ENCODE measurements at regions not wholly inside any gene's neighbourhood (a gene's known extent, or its start where the extent isn't known, plus 50 kb on each side); places are given as distances from the start of the nearest gene placed in this dataset.

GRCh38 chr18:77679869-77680268, 430.2 kb downstream of the GALR1 start:
- H4K20me1 ChIP-seq (ENCODE audit: insufficient read depth), result no peaks in the 10 kb centered on the region
- in situ Hi-C loops (cut with MboI), result no loop called here
- WGBS, 2 experiments (ENCODE audit: low coverage in 1 of 2, low lambda C conversion rate in 2 of 2, missing lambda C conversion rate in 2 of 2), result 32 to 33% methylated on average over 3 of the region's 3 CpGs

GRCh38 chr18:77700051-77700450, 450.4 kb downstream of the GALR1 start:
- no peaks in the 10 kb centered on the region for H3K27me3 ChIP-seq (replicated peaks; ENCODE audit: insufficient read depth)
- no peaks in the 10 kb centered on the region for H3K36me3 ChIP-seq (ENCODE audit: low read depth)
- no peaks in the 10 kb centered on the region for H3F3A ChIP-seq (ENCODE audit: insufficient read depth)
- H4K20me1 ChIP-seq (ENCODE audit: insufficient read depth), result no peaks in the 10 kb centered on the region
- no peak overlapping the region for H3K27ac ChIP-seq
- peak; percentile 1 for DNase-seq
- 24 to 25% methylated on average over 6 of the region's 6 CpGs for WGBS, 2 experiments (ENCODE audit: low coverage in 1 of 2, low lambda C conversion rate in 2 of 2, missing lambda C conversion rate in 2 of 2)
- no peaks in the 10 kb centered on the region for H3K79me2 ChIP-seq (ENCODE audit: insufficient read depth)
- H3K9ac ChIP-seq, result no peak overlapping the region
- H2AFZ ChIP-seq, result no peak overlapping the region
- no peak overlapping the region for H3K4me2 ChIP-seq (ENCODE audit: unreplicated experiment)
- in situ Hi-C loops (cut with MboI), result no loop called here
- no peaks in the 10 kb centered on the region for H3K4me1 ChIP-seq (ENCODE audit: insufficient read depth)
- no peaks in the 10 kb centered on the region for H3K9me2 ChIP-seq (ENCODE audit: insufficient read depth)
- H3K4me3 ChIP-seq, result no peak overlapping the region
- no peaks in the 10 kb centered on the region for H3K9me3 ChIP-seq (ENCODE audit: low read depth)
- no peak for TF ChIP-seq EZH2 (IDR thresholded peaks at IDR 0.05; ENCODE audit: insufficient read depth, poor library complexity, severe bottlenecking)
- no peak for TF ChIP-seq EZH2phosphoT487 (IDR thresholded peaks at IDR 0.05; ENCODE audit: insufficient read depth, low read depth)

More at GRCh38 chr18:77679869-77680268, 430.2 kb downstream of the GALR1 start:
- no peak overlapping the region for H3K9ac ChIP-seq
- no peaks in the 10 kb centered on the region for H3K36me3 ChIP-seq (ENCODE audit: low read depth)
- H3K27ac ChIP-seq, result no peak overlapping the region
- no peaks in the 10 kb centered on the region for H3K27me3 ChIP-seq (replicated peaks; ENCODE audit: insufficient read depth)
- no peaks in the 10 kb centered on the region for H3K9me3 ChIP-seq (ENCODE audit: low read depth)
- no peak overlapping the region for H3K4me2 ChIP-seq (ENCODE audit: unreplicated experiment)
- TF ChIP-seq EZH2 (IDR thresholded peaks at IDR 0.05; ENCODE audit: insufficient read depth, poor library complexity, severe bottlenecking) (no peak), EZH2phosphoT487 (IDR thresholded peaks at IDR 0.05; ENCODE audit: insufficient read depth, low read depth) (no peak)
- H3K9me2 ChIP-seq (ENCODE audit: insufficient read depth), result no peaks in the 10 kb centered on the region
- no peak overlapping the region for H2AFZ ChIP-seq
- no peaks in the 10 kb centered on the region for H3K4me1 ChIP-seq (ENCODE audit: insufficient read depth)
- no peak for DNase-seq
- H3F3A ChIP-seq (ENCODE audit: insufficient read depth), result no peaks in the 10 kb centered on the region
- H3K79me2 ChIP-seq (ENCODE audit: insufficient read depth), result no peaks in the 10 kb centered on the region
- no peak overlapping the region for H3K4me3 ChIP-seq

GRCh38 chr18:77701977-77702376, 452.3 kb downstream of the GALR1 start:
- TF ChIP-seq EZH2phosphoT487 (IDR thresholded peaks at IDR 0.05; ENCODE audit: insufficient read depth, low read depth) (no peak), EZH2 (IDR thresholded peaks at IDR 0.05; ENCODE audit: insufficient read depth, poor library complexity, severe bottlenecking) (no peak)
- no peaks in the 10 kb centered on the region for H3K9me3 ChIP-seq (ENCODE audit: low read depth)
- in situ Hi-C loops (cut with MboI), result no loop called here
- no peak overlapping the region for H3K9ac ChIP-seq
- no peaks in the 10 kb centered on the region for H3K9me2 ChIP-seq (ENCODE audit: insufficient read depth)
- no peaks in the 10 kb centered on the region for H3K79me2 ChIP-seq (ENCODE audit: insufficient read depth)
- no peaks in the 10 kb centered on the region for H3K27me3 ChIP-seq (replicated peaks; ENCODE audit: insufficient read depth)
- no peaks in the 10 kb centered on the region for H3K36me3 ChIP-seq (ENCODE audit: low read depth)
- WGBS, 2 experiments (ENCODE audit: low coverage in 1 of 2, low lambda C conversion rate in 2 of 2, missing lambda C conversion rate in 2 of 2), result 44 to 80% methylated on average over 1 of the region's 1 CpG
- H4K20me1 ChIP-seq (ENCODE audit: insufficient read depth), result no peaks in the 10 kb centered on the region
- H3F3A ChIP-seq (ENCODE audit: insufficient read depth), result no peaks in the 10 kb centered on the region
- DNase-seq, result no peak
- H3K27ac ChIP-seq, result no peak overlapping the region
- no peak overlapping the region for H3K4me2 ChIP-seq (ENCODE audit: unreplicated experiment)
- no peak overlapping the region for H2AFZ ChIP-seq
- H3K4me1 ChIP-seq (ENCODE audit: insufficient read depth), result no peaks in the 10 kb centered on the region
- H3K4me3 ChIP-seq, result no peak overlapping the region

GRCh38 chr18:77702686-77703085, 453.0 kb downstream of the GALR1 start:
- Histone ChIP-seq H3K9me3 (ENCODE audit: low read depth) (no peaks in the 10 kb centered on the region), H3K27me3 (replicated peaks; ENCODE audit: insufficient read depth) (no peaks in the 10 kb centered on the region), H3K27ac (no peak overlapping the region), H3K9ac (no peak overlapping the region), H4K20me1 (ENCODE audit: insufficient read depth) (no peaks in the 10 kb centered on the region), H3K79me2 (ENCODE audit: insufficient read depth) (no peaks in the 10 kb centered on the region), H3K4me2 (ENCODE audit: unreplicated experiment) (no peak overlapping the region), H3K9me2 (ENCODE audit: insufficient read depth) (no peaks in the 10 kb centered on the region), H3K36me3 (ENCODE audit: low read depth) (no peaks in the 10 kb centered on the region), H3K4me3 (no peak overlapping the region), H2AFZ (no peak overlapping the region), H3F3A (ENCODE audit: insufficient read depth) (no peaks in the 10 kb centered on the region), H3K4me1 (ENCODE audit: insufficient read depth) (no peaks in the 10 kb centered on the region)
- TF ChIP-seq EZH2phosphoT487 (IDR thresholded peaks at IDR 0.05; ENCODE audit: insufficient read depth, low read depth) (no peak), EZH2 (IDR thresholded peaks at IDR 0.05; ENCODE audit: insufficient read depth, poor library complexity, severe bottlenecking) (no peak)
- in situ Hi-C loops (cut with MboI), result no loop called here
- no peak for DNase-seq
- 21 to 23% methylated on average over 4 of the region's 4 CpGs for WGBS, 2 experiments (ENCODE audit: low coverage in 1 of 2, low lambda C conversion rate in 2 of 2, missing lambda C conversion rate in 2 of 2)

DNA sequence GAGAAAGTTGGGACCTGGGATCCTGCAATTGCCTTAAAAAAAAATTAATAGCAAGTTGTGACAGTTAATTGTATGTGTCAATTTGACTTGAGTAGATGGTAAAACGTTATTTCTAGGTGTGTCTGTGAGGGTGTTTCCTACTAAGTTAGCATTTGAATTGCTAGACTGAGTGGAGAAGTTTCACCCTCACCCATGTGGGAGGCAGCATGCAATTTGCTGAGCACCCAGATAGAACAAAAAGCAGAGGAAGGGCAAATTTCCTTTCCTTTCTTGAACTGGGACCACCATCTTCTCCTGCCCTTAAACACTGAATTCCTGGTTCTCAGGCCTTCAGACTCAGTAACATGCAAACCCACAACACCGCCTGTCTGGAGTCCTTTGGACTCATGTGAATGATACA, 455.7 kb downstream of the GALR1 start:
- no peak overlapping the region for H3K4me3 ChIP-seq
- in situ Hi-C loops (cut with MboI), result no loop called here
- H3K27me3 ChIP-seq (replicated peaks; ENCODE audit: insufficient read depth), result no peaks in the 10 kb centered on the region
- 4 to 6% methylated on average over 2 of the region's 2 CpGs for WGBS, 2 experiments (ENCODE audit: low coverage in 1 of 2, low lambda C conversion rate in 2 of 2, missing lambda C conversion rate in 2 of 2)
- DNase-seq, result no peak
- H3K9me3 ChIP-seq (ENCODE audit: low read depth), result no peaks in the 10 kb centered on the region
- H3K4me2 ChIP-seq (ENCODE audit: unreplicated experiment), result no peak overlapping the region
- H3K9ac ChIP-seq, result no peak overlapping the region
- no peak overlapping the region for H3K27ac ChIP-seq
- no peaks in the 10 kb centered on the region for H4K20me1 ChIP-seq (ENCODE audit: insufficient read depth)
- no peaks in the 10 kb centered on the region for H3K36me3 ChIP-seq (ENCODE audit: low read depth)
- H2AFZ ChIP-seq, result no peak overlapping the region
- H3K9me2 ChIP-seq (ENCODE audit: insufficient read depth), result no peaks in the 10 kb centered on the region
- no peak for TF ChIP-seq EZH2phosphoT487 (IDR thresholded peaks at IDR 0.05; ENCODE audit: insufficient read depth, low read depth)
- TF ChIP-seq EZH2 (IDR thresholded peaks at IDR 0.05; ENCODE audit: insufficient read depth, poor library complexity, severe bottlenecking), result no peak
- H3K79me2 ChIP-seq (ENCODE audit: insufficient read depth), result no peaks in the 10 kb centered on the region
- H3K4me1 ChIP-seq (ENCODE audit: insufficient read depth), result no peaks in the 10 kb centered on the region
- no peaks in the 10 kb centered on the region for H3F3A ChIP-seq (ENCODE audit: insufficient read depth)
